ENCODE measurements at regions not wholly inside any gene's neighbourhood (a gene's known extent, or its start where the extent isn't known, plus 50 kb on each side); places are given as distances from the start of the nearest gene placed in this dataset.
"Not testable (repeated sequence)": the region's sequence is repeated elsewhere in the genome, so short reads cannot be mapped to it uniquely, and the experiment has no call there.

DNA sequence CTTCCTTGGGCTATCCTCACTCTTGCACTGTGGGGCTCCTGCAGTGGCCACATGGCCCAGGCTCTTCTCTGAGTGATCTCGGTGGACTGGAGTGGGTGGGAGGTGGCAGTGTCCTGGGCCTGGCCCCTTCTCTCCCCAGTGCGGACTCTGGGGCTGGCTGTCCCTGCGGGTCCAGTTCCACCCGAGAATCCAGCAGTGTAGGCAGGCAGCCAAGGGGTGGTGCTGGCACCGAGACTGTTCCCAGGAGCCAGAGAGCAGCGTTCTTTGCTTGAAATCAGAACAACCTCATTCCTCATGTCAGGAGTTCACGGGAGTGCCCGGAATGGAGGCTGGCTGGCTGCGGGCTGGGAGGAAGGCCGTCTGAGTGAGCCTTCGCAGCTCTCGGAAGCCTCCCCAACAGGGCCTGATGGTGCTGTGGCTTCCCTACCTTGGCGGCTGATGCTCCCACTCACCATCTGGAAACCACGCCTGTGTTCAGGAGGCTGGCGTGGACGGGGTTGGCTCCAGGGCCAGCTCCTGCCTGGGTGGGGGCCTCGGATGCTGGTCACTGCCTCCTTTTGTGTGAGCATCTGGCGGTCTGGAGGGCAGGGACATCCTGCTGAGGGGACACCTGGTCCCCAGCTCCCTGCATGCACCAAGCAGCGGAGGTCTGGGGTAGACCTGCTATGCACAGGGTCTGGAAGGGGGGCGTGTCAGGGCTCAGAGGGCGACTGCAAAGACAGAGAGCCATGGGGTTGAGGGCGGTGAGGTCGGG lies 238.9 kb downstream of the TMEM121 start:
- H3K27me3 ChIP-seq (ENCODE audit: control insufficient read depth in 3 of 3, insufficient read depth in 3 of 3, low read length in 2 of 3); H3K27ac ChIP-seq (ENCODE audit: low read depth in 1 of 2, low read length in 1 of 2); H3K4me3 ChIP-seq; H3K9ac ChIP-seq (ENCODE audit: insufficient read depth in 1 of 2, low read length in 2 of 2); H3K4me1 ChIP-seq (ENCODE audit: control insufficient read depth in 5 of 5, insufficient read depth in 5 of 5, low read length in 5 of 5); ATAC-seq (ENCODE audit: insufficient read depth, low FRiP score); DNase-seq; H3K36me3 ChIP-seq (ENCODE audit: control insufficient read depth in 4 of 4, insufficient read depth in 4 of 4, low read length in 4 of 4); H3K9me3 ChIP-seq (ENCODE audit: control insufficient read depth in 4 of 4, insufficient read depth in 3 of 4, low read length in 3 of 4): not testable (repeated sequence)
- 79 to 93% methylated on average over 13 to 16 of the region's 23 CpGs for WGBS, 2 donors

DNA sequence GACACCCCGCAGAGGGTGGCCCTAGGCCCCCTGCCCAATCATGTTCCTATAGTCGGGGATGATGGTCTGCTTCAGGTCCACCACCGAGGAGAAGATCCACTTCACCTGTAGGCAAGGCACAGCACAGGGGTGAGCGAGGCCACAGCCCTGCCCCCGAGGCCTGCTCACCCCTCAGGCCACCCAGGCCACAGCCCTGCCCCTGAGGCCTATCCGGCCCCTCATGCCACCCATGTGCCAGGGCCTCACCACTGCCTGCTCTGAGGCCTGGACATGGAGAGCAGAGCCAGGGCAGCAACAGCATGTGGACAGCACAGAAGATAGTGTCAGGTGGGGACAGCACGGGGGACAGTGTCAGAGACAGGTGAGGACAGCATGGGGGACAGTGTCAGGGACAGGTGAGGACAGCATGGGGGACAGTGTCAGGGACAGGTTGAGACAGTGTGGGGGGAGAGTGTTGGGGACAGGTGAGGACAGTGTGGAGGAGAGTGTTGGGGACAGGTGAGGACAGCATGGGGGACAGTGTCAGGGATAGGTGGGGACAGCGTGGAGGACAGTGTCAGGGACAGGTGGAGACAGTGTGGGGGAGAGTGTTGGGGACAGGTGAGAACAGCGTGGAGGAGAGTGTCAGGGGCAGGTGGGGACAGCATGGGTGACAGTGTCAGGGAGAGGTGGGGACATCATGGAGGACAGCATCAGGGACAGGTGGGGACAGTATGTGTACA lies 239.7 kb downstream of the TMEM121 start:
- Histone ChIP-seq H3K9me3 (ENCODE audit: control insufficient read depth in 4 of 4, insufficient read depth in 3 of 4, low read length in 3 of 4) (peaks cover 0 to 8% (median 3%) of the 10 kb centered on the region in 4 donors), H3K4me1 (ENCODE audit: control insufficient read depth in 5 of 5, insufficient read depth in 5 of 5, low read length in 5 of 5) (no peaks in the 10 kb centered on the region), H3K9ac (ENCODE audit: insufficient read depth in 1 of 2, low read length in 2 of 2) (no peak overlapping the region), H3K27me3 (ENCODE audit: control insufficient read depth in 3 of 3, insufficient read depth in 3 of 3, low read length in 2 of 3) (no peaks in the 10 kb centered on the region), H3K4me3 (no peak overlapping the region), H3K36me3 (ENCODE audit: control insufficient read depth in 4 of 4, insufficient read depth in 4 of 4, low read length in 4 of 4) (no peaks in the 10 kb centered on the region), H3K27ac (ENCODE audit: low read depth in 1 of 2, low read length in 1 of 2) (no peak overlapping the region)
- TF ChIP-seq, protein P1, sequence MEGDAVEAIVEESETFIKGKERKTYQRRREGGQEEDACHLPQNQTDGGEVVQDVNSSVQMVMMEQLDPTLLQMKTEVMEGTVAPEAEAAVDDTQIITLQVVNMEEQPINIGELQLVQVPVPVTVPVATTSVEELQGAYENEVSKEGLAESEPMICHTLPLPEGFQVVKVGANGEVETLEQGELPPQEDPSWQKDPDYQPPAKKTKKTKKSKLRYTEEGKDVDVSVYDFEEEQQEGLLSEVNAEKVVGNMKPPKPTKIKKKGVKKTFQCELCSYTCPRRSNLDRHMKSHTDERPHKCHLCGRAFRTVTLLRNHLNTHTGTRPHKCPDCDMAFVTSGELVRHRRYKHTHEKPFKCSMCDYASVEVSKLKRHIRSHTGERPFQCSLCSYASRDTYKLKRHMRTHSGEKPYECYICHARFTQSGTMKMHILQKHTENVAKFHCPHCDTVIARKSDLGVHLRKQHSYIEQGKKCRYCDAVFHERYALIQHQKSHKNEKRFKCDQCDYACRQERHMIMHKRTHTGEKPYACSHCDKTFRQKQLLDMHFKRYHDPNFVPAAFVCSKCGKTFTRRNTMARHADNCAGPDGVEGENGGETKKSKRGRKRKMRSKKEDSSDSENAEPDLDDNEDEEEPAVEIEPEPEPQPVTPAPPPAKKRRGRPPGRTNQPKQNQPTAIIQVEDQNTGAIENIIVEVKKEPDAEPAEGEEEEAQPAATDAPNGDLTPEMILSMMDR (IDR thresholded peaks at IDR 0.05; ENCODE audit: control extremely low read depth, extremely low read depth), result no peak
- WGBS, 2 donors, result 86 to 93% methylated on average over 9 of the region's 9 CpGs
- no peak for ATAC-seq (ENCODE audit: insufficient read depth, low FRiP score)
- DNase-seq, result no peak

DNA sequence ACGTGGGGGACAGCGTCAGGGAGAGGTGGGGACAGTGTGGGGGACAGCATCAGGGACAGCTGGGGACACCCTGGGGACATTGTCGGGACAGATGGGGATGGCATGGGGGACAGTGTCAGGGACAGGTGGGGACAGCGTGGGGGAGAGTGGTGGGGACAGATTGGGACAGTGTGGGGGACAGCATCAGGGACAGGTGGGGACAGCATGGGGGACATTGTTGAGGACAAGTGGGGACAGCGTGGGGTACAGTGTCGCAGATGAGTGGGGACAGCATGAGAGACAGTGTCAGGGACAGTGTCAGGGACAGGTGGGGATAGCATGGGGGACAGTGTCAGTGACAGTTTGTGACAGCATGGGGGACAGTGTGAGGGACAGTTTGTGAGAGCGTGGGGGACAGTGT lies 240.9 kb downstream of the TMEM121 start:
- Histone ChIP-seq H3K4me1 (ENCODE audit: control insufficient read depth in 5 of 5, insufficient read depth in 5 of 5, low read length in 5 of 5) (no peaks in the 10 kb centered on the region), H3K27me3 (ENCODE audit: control insufficient read depth in 3 of 3, insufficient read depth in 3 of 3, low read length in 2 of 3) (no peaks in the 10 kb centered on the region), H3K9ac (ENCODE audit: insufficient read depth in 1 of 2, low read length in 2 of 2) (no peak overlapping the region), H3K4me3 (no peak overlapping the region), H3K9me3 (ENCODE audit: control insufficient read depth in 4 of 4, insufficient read depth in 3 of 4, low read length in 3 of 4) (peaks cover 0 to 4% (median 3%) of the 10 kb centered on the region in 4 donors), H3K27ac (ENCODE audit: low read depth in 1 of 2, low read length in 1 of 2) (no peak overlapping the region), H3K36me3 (ENCODE audit: control insufficient read depth in 4 of 4, insufficient read depth in 4 of 4, low read length in 4 of 4) (no peaks in the 10 kb centered on the region)
- no peak for ATAC-seq (ENCODE audit: insufficient read depth, low FRiP score)
- TF ChIP-seq, protein P1 (IDR thresholded peaks at IDR 0.05; ENCODE audit: control extremely low read depth, extremely low read depth), result no peak
- 83 to 90% methylated on average over 7 of the region's 7 CpGs for WGBS, 2 donors
- DNase-seq, result no peak

- H3K4me3 ChIP-seq; H3K27me3 ChIP-seq (ENCODE audit: control insufficient read depth in 3 of 3, insufficient read depth in 3 of 3, low read length in 2 of 3); H3K27ac ChIP-seq (ENCODE audit: low read depth in 1 of 2, low read length in 1 of 2); DNase-seq; H3K9ac ChIP-seq (ENCODE audit: insufficient read depth in 1 of 2, low read length in 2 of 2); H3K9me3 ChIP-seq (ENCODE audit: control insufficient read depth in 4 of 4, insufficient read depth in 3 of 4, low read length in 3 of 4); H3K4me1 ChIP-seq (ENCODE audit: control insufficient read depth in 5 of 5, insufficient read depth in 5 of 5, low read length in 5 of 5); H3K36me3 ChIP-seq (ENCODE audit: control insufficient read depth in 4 of 4, insufficient read depth in 4 of 4, low read length in 4 of 4); ATAC-seq (ENCODE audit: insufficient read depth, low FRiP score): not testable (repeated sequence)
- WGBS, 2 donors, result 63 to 80% methylated on average over 5 to 12 of the region's 17 CpGs
Observed at GRCh38 chr14:105768039-105768438, 241.7 kb downstream of the TMEM121 start.

- not testable (repeated sequence) for H3K4me3 ChIP-seq; H3K36me3 ChIP-seq (ENCODE audit: control insufficient read depth in 4 of 4, insufficient read depth in 4 of 4, low read length in 4 of 4); H3K9ac ChIP-seq (ENCODE audit: insufficient read depth in 1 of 2, low read length in 2 of 2); ATAC-seq (ENCODE audit: insufficient read depth, low FRiP score); H3K27ac ChIP-seq (ENCODE audit: low read depth in 1 of 2, low read length in 1 of 2); DNase-seq; H3K9me3 ChIP-seq (ENCODE audit: control insufficient read depth in 4 of 4, insufficient read depth in 3 of 4, low read length in 3 of 4); H3K27me3 ChIP-seq (ENCODE audit: control insufficient read depth in 3 of 3, insufficient read depth in 3 of 3, low read length in 2 of 3); H3K4me1 ChIP-seq (ENCODE audit: control insufficient read depth in 5 of 5, insufficient read depth in 5 of 5, low read length in 5 of 5)
- 89 to 92% methylated on average over 16 to 34 of the region's 35 CpGs for WGBS, 2 donors
Observed at GRCh38 chr14:105769061-105769730, 242.8 kb downstream of the TMEM121 start.

DNA sequence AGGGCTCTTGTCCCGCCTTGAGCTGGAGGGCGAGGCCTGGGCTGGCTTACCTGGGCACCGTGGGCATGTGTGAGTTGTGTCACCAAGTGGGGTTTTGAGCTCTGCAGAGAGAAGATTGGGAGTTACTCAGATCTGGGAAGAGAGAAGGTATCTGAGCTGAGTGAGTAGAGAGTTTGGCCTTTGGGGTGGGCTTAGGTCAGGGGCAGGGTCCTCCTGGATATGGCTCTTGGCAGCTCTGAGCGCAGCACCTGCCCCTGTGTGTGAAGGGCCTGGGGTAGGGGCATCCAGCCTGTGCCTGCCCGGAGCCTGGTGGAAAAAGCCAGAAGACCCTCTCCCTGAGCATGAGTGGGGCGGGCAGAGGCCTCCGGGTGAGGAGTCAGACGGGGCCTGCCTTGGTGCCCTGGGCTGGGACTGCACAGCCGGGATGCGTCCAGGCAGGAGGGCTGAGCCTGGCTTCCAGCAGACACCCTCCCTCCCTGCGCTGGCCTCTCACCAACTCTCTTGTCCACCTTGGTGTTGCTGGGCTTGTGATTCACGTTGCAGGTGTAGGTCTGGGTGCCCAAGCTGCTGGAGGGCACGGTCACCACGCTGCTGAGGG lies 244.3 kb downstream of the TMEM121 start:
- not testable (repeated sequence) for H3K27me3 ChIP-seq (ENCODE audit: control insufficient read depth in 3 of 3, insufficient read depth in 3 of 3, low read length in 2 of 3); H3K27ac ChIP-seq (ENCODE audit: low read depth in 1 of 2, low read length in 1 of 2); H3K9me3 ChIP-seq (ENCODE audit: control insufficient read depth in 4 of 4, insufficient read depth in 3 of 4, low read length in 3 of 4); ATAC-seq (ENCODE audit: insufficient read depth, low FRiP score); DNase-seq; H3K4me3 ChIP-seq; H3K4me1 ChIP-seq (ENCODE audit: control insufficient read depth in 5 of 5, insufficient read depth in 5 of 5, low read length in 5 of 5); H3K9ac ChIP-seq (ENCODE audit: insufficient read depth in 1 of 2, low read length in 2 of 2); H3K36me3 ChIP-seq (ENCODE audit: control insufficient read depth in 4 of 4, insufficient read depth in 4 of 4, low read length in 4 of 4)
- 87 to 94% methylated on average over 12 to 13 of the region's 14 CpGs for WGBS, 2 donors
